ENCODE measurements at regions not wholly inside any gene's neighbourhood (a gene's known extent, or its start where the extent isn't known, plus 50 kb on each side); places are given as distances from the start of the nearest gene placed in this dataset.

DNA sequence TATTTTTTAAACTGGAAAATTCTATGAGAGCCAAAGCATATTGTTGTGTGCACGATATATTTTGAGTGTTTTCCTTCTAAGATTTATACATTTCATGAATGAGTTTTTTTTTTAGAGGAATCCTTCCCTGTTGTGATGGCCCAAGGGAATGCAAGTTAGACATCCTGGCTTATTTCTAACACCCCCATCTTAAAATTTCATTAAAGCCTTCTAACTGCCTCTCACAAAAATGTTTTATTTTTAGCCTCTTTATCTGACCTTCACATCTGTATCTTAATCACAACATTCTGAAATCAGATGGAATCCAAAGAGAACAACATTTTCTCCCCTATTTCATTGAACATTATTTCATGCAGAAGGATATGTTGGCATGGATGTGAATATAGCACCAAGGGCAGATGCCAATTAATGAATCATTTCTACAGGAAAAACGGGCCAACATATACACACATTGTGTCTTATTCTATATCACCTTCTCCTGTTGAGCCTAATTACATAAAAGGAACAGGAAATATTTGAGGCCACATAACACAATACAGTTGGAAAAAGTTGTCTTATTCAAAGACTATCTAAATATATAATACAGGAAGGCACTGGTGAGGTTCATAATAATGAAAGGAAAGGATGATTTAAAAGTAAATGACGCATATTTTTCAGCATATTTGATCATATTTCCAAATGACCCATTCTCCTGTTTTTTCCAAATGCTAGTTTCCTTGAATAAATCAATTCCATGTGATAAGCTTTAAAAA is 455.5 kb downstream of the TTLL7 start:
- TF ChIP-seq, protein P1, sequence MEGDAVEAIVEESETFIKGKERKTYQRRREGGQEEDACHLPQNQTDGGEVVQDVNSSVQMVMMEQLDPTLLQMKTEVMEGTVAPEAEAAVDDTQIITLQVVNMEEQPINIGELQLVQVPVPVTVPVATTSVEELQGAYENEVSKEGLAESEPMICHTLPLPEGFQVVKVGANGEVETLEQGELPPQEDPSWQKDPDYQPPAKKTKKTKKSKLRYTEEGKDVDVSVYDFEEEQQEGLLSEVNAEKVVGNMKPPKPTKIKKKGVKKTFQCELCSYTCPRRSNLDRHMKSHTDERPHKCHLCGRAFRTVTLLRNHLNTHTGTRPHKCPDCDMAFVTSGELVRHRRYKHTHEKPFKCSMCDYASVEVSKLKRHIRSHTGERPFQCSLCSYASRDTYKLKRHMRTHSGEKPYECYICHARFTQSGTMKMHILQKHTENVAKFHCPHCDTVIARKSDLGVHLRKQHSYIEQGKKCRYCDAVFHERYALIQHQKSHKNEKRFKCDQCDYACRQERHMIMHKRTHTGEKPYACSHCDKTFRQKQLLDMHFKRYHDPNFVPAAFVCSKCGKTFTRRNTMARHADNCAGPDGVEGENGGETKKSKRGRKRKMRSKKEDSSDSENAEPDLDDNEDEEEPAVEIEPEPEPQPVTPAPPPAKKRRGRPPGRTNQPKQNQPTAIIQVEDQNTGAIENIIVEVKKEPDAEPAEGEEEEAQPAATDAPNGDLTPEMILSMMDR (IDR thresholded peaks at IDR 0.05), result no peak
- TF ChIP-seq POLR2A (IDR thresholded peaks at IDR 0.05), result no peak

Data from Peyer's patch (tissue), 4 donors.